ENCODE measurements at regions not wholly inside any gene's neighbourhood (a gene's known extent, or its start where the extent isn't known, plus 50 kb on each side); places are given as distances from the start of the nearest gene placed in this dataset.

- Histone ChIP-seq H3K27me3 (replicated peaks in 1 of 4; ENCODE audit: control extremely low read depth in 1 of 4, control insufficient read depth in 3 of 4, insufficient read depth in 4 of 4, low read length in 3 of 4) (no peaks in the 10 kb centered on the region), H3K4me3 (ENCODE audit: control extremely low read depth in 1 of 5, extremely low read depth in 1 of 5, insufficient read depth in 1 of 5, low read depth in 2 of 5, low read length in 4 of 5) (no peak overlapping the region), H3K4me1 (ENCODE audit: control insufficient read depth in 2 of 2, insufficient read depth in 2 of 2, low read length in 2 of 2) (no peaks in the 10 kb centered on the region), H3K27ac (ENCODE audit: low read length in 2 of 2) (no peak overlapping the region), H3K79me2 (ENCODE audit: control insufficient read depth, insufficient read depth, low read length) (no peaks in the 10 kb centered on the region), H3K4me2 (replicated peaks; ENCODE audit: low read depth, low read length, poor library complexity, severe bottlenecking) (no peak overlapping the region), H4K20me1 (ENCODE audit: control insufficient read depth, insufficient read depth, low read length, poor library complexity, severe bottlenecking) (no peaks in the 10 kb centered on the region), H3K36me3 (replicated peaks in 1 of 2; ENCODE audit: control extremely low read depth in 1 of 2, control insufficient read depth in 1 of 2, extremely low read depth in 1 of 2, insufficient read depth in 2 of 2, low read length in 1 of 2) (no peaks in the 10 kb centered on the region), H3K9me3 (ENCODE audit: control extremely low read depth in 1 of 3, control insufficient read depth in 2 of 3, insufficient read depth in 1 of 3, low read length in 2 of 3) (peaks cover 0 to 2% (median 0%) of the 10 kb centered on the region in 3 donors), H3K9ac (ENCODE audit: low read length) (no peak overlapping the region), H2AFZ (ENCODE audit: insufficient read depth, low read depth, low read length, poor library complexity, severe bottlenecking) (no peak overlapping the region)
- no peaks in the 10 kb centered on the region for H3K27me3 Mint-ChIP-seq
- peaks cover 3% of the 10 kb centered on the region for H3K9me3 Mint-ChIP-seq (ENCODE audit: insufficient read depth)
- no peaks in the 10 kb centered on the region for H3K4me1 Mint-ChIP-seq
- 100% methylated on average over 2 of the region's 5 CpGs for WGBS (ENCODE audit: insufficient coverage)
- no peak overlapping the region for H3K27ac Mint-ChIP-seq
- POLR2A ChIA-PET: no interaction called here
- CTCF ChIA-PET: no interaction called here
- TF ChIP-seq, protein P1, sequence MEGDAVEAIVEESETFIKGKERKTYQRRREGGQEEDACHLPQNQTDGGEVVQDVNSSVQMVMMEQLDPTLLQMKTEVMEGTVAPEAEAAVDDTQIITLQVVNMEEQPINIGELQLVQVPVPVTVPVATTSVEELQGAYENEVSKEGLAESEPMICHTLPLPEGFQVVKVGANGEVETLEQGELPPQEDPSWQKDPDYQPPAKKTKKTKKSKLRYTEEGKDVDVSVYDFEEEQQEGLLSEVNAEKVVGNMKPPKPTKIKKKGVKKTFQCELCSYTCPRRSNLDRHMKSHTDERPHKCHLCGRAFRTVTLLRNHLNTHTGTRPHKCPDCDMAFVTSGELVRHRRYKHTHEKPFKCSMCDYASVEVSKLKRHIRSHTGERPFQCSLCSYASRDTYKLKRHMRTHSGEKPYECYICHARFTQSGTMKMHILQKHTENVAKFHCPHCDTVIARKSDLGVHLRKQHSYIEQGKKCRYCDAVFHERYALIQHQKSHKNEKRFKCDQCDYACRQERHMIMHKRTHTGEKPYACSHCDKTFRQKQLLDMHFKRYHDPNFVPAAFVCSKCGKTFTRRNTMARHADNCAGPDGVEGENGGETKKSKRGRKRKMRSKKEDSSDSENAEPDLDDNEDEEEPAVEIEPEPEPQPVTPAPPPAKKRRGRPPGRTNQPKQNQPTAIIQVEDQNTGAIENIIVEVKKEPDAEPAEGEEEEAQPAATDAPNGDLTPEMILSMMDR (IDR thresholded peaks at IDR 0.05): no peak
- TF ChIP-seq EZH2 (IDR thresholded peaks at IDR 0.05; ENCODE audit: borderline replicate concordance, insufficient read depth, low read depth, low read length, poor library complexity, severe bottlenecking): no peak
- no peak overlapping the region for H3K4me3 Mint-ChIP-seq
- ATAC-seq (ENCODE audit: low read depth) (no peak), DNase-seq (no peak)
- intact Hi-C loops (cut with micrococcal nuclease): no loop called here
Observed at GRCh38 chr2:122822319-122822718, 1066.9 kb downstream of the TSN start.

GRCh38 chr2:122830157-122830556 is 1074.7 kb downstream of the TSN start:
- Histone ChIP-seq H3K27me3 (replicated peaks in 1 of 4; ENCODE audit: control extremely low read depth in 1 of 4, control insufficient read depth in 3 of 4, insufficient read depth in 4 of 4, low read length in 3 of 4) (no peaks in the 10 kb centered on the region), H3K9me3 (ENCODE audit: control extremely low read depth in 1 of 3, control insufficient read depth in 2 of 3, insufficient read depth in 1 of 3, low read length in 2 of 3) (no peaks in the 10 kb centered on the region), H3K4me1 (ENCODE audit: control insufficient read depth in 2 of 2, insufficient read depth in 2 of 2, low read length in 2 of 2) (no peaks in the 10 kb centered on the region), H3K4me3 (ENCODE audit: control extremely low read depth in 1 of 5, extremely low read depth in 1 of 5, insufficient read depth in 1 of 5, low read depth in 2 of 5, low read length in 4 of 5) (no peak overlapping the region), H2AFZ (ENCODE audit: insufficient read depth, low read depth, low read length, poor library complexity, severe bottlenecking) (no peak overlapping the region), H4K20me1 (ENCODE audit: control insufficient read depth, insufficient read depth, low read length, poor library complexity, severe bottlenecking) (no peaks in the 10 kb centered on the region), H3K27ac (ENCODE audit: low read length in 2 of 2) (no peak overlapping the region), H3K79me2 (ENCODE audit: control insufficient read depth, insufficient read depth, low read length) (no peaks in the 10 kb centered on the region), H3K9ac (ENCODE audit: low read length) (no peak overlapping the region), H3K36me3 (replicated peaks in 1 of 2; ENCODE audit: control extremely low read depth in 1 of 2, control insufficient read depth in 1 of 2, extremely low read depth in 1 of 2, insufficient read depth in 2 of 2, low read length in 1 of 2) (no peaks in the 10 kb centered on the region), H3K4me2 (replicated peaks; ENCODE audit: low read depth, low read length, poor library complexity, severe bottlenecking) (no peak overlapping the region)
- no peaks in the 10 kb centered on the region for H3K9me3 Mint-ChIP-seq (ENCODE audit: insufficient read depth)
- no peak overlapping the region for H3K4me3 Mint-ChIP-seq
- ATAC-seq (ENCODE audit: low read depth) (no peak), DNase-seq (no peak)
- TF ChIP-seq, protein P1 (IDR thresholded peaks at IDR 0.05): no peak
- TF ChIP-seq EZH2 (IDR thresholded peaks at IDR 0.05; ENCODE audit: borderline replicate concordance, insufficient read depth, low read depth, low read length, poor library complexity, severe bottlenecking): no peak
- ChIA-PET POLR2A (no interaction called here), CTCF (no interaction called here)
- H3K4me1 Mint-ChIP-seq: no peaks in the 10 kb centered on the region
- H3K27ac Mint-ChIP-seq: no peak overlapping the region
- intact Hi-C loops (cut with micrococcal nuclease): no loop called here
- no peaks in the 10 kb centered on the region for H3K27me3 Mint-ChIP-seq
- 95% methylated on average over 3 of the region's 4 CpGs for WGBS (ENCODE audit: insufficient coverage)
